A549 (cell line): ENCODE measurements at regions not wholly inside any gene's neighbourhood (a gene's known extent, or its start where the extent isn't known, plus 50 kb on each side); places are given as distances from the start of the nearest gene placed in this dataset.

ENCODE experiments used
- ATAC-seq, 2 experiments: fragments of 200-7000 bp in 1 of 2; fragments of >200 bp in 1 of 2; cut with Nextera tagmentation in 1 of 2; cut with Tn5 transposase in 1 of 2; 3 replicates each; pipeline versions ENCODE4 v1.8.0 to v1.9.1; 2018 to 2020; ENCODE audit warnings: mild to moderate bottlenecking in 1 of 2, moderate library complexity in 1 of 2
- CTCF ChIA-PET: fragments of 300-600 bp; sonication (Branson Sonifier 250); formaldehyde crosslinking; extraction: SDS; loops from one replicate; lab custom pipeline; 2021; ENCODE audit warnings: antibody characterized with exemption, inconsistent platforms; lab: Yijun Ruan, JAX
- POLR2A ChIA-PET: fragments of 350-600 bp; formaldehyde crosslinking; extraction: SDS; loops from one replicate; lab custom pipeline; 2021; ENCODE audit warnings: antibody characterized with exemption, inconsistent platforms; lab: Yijun Ruan, JAX
- DNase-seq, 2 experiments: peaks; one replicate each; pipeline versions ENCODE4 v3.0.0 to v3.0.0-alpha.2; 2011 to 2016; ENCODE audit warnings: low read depth in 1 of 2, low spot score in 1 of 2
- FAIRE-seq: peaks from 2 replicates; lab custom pipeline; 2011; peaks lifted over from hg19 to GRCh38; lab: Jason Lieb, UNC
- H3K27ac ChIP-seq, 2 experiments: fragments of >200 bp; sonication (Bioruptor Twin); formaldehyde crosslinking; 3 replicates each; pipeline ENCODE4 v1.5.1; 2016 to 2017
- H3K4me1 ChIP-seq: fragments of >200 bp; sonication (Bioruptor Twin); formaldehyde crosslinking; 3 replicates; pipeline ENCODE4 v1.6.1; 2016
- H3K4me2 ChIP-seq: fragments of >200 bp; sonication (Bioruptor Twin); formaldehyde crosslinking; 3 replicates; pipeline ENCODE4 v1.6.1; 2016
- H3K4me3 ChIP-seq: fragments of >200 bp; sonication (Bioruptor Twin); formaldehyde crosslinking; 3 replicates; pipeline ENCODE4 v1.5.1; 2016
- H3K9me3 ChIP-seq: fragments of >200 bp; sonication (Bioruptor Twin); formaldehyde crosslinking; 3 replicates; pipeline ENCODE4 v1.6.1; 2016
- ATOH8 ChIP-seq: fragments of 250-450 bp; sonication (Bioruptor Pico); IDR thresholded peaks from 2 replicates; pipeline ENCODE4 v1.5.0; 2020; ENCODE audit warnings: low read depth, mild to moderate bottlenecking, moderate library complexity
- BHLHE40 ChIP-seq: IDR thresholded peaks from 2 replicates; pipeline ENCODE4 v1.6.1; 2012; ENCODE audit warnings: low read depth, low read length, inconsistent platforms
- CBX2 ChIP-seq: fragments of 200-600 bp; sonication (generic); IDR thresholded peaks from 2 replicates; pipeline ENCODE4 v1.6.1; 2016; ENCODE audit warnings: low read depth, mild to moderate bottlenecking, borderline replicate concordance
- CHD2 ChIP-seq: fragments of 150-350 bp; IDR thresholded peaks from 2 replicates; pipeline ENCODE4 v1.6.1; 2014; ENCODE audit warnings: low read length; ENCODE audit not compliant: partially characterized antibody
- CHD4 ChIP-seq: fragments of 200-600 bp; sonication (generic); IDR thresholded peaks from 2 replicates; pipeline ENCODE4 v1.6.1; 2016; ENCODE audit warnings: antibody characterized with exemption, mild to moderate bottlenecking, borderline replicate concordance
- EHF ChIP-seq: fragments of 250-450 bp; sonication (Bioruptor Pico); IDR thresholded peaks from 2 replicates; pipeline ENCODE4 v1.5.0; 2020; ENCODE audit warnings: mild to moderate bottlenecking
- EP300 ChIP-seq, 2 experiments: fragments of >200 bp; sonication (Bioruptor Twin); formaldehyde crosslinking; IDR thresholded peaks; 2 replicates in 1 of 2; 3 replicates in 1 of 2; pipeline ENCODE4 v1.6.1; 2016 to 2017
- ESRRA ChIP-seq: fragments of 150-350 bp; IDR thresholded peaks from 2 replicates; pipeline ENCODE4 v1.6.1; 2014; ENCODE audit warnings: mild to moderate bottlenecking, low read length, borderline replicate concordance
- FOSB ChIP-seq: fragments of 250-450 bp; sonication (Bioruptor Pico); IDR thresholded peaks from 2 replicates; pipeline ENCODE4 v1.5.0; 2020; ENCODE audit warnings: mild to moderate bottlenecking, moderate library complexity
- FOXS1 ChIP-seq: fragments of 250-450 bp; sonication (Bioruptor Pico); IDR thresholded peaks from 2 replicates; pipeline ENCODE4 v1.5.0; 2020; ENCODE audit warnings: mild to moderate bottlenecking, moderate library complexity
- HDAC2 ChIP-seq: fragments of 200-600 bp; sonication (generic); IDR thresholded peaks from 2 replicates; pipeline ENCODE4 v1.6.1; 2016
- HES2 ChIP-seq: fragments of >200 bp; sonication (Bioruptor Twin); formaldehyde crosslinking; IDR thresholded peaks from 2 replicates; pipeline ENCODE4 v1.6.1; 2016
- HEYL ChIP-seq: fragments of 250-450 bp; sonication (Bioruptor Pico); IDR thresholded peaks from 2 replicates; pipeline ENCODE4 v1.8.0; 2021; ENCODE audit warnings: mild to moderate bottlenecking, moderate library complexity
- JUNB ChIP-seq: fragments of >200 bp; sonication (Bioruptor Twin); formaldehyde crosslinking; IDR thresholded peaks from 2 replicates; pipeline ENCODE4 v1.6.1; 2016
- KDM1A ChIP-seq: fragments of 200-600 bp; sonication (generic); IDR thresholded peaks from 2 replicates; pipeline ENCODE4 v1.6.1; 2016; ENCODE audit warnings: low read depth, mild to moderate bottlenecking
- KDM5A ChIP-seq: fragments of 200-600 bp; sonication (generic); IDR thresholded peaks from 2 replicates; pipeline ENCODE4 v1.6.1; 2016; ENCODE audit warnings: antibody characterized with exemption, mild to moderate bottlenecking
- MAFK ChIP-seq: fragments of 450-650 bp; IDR thresholded peaks from 2 replicates; pipeline ENCODE4 v1.6.1; 2014; ENCODE audit not compliant: partially characterized antibody
- MAX ChIP-seq: IDR thresholded peaks from 2 replicates; pipeline ENCODE4 v1.6.1; 2012
- MAZ ChIP-seq: fragments of 150-350 bp; IDR thresholded peaks from 2 replicates; pipeline ENCODE4 v1.6.1; 2014; ENCODE audit warnings: antibody characterized with exemption, low read depth, low read length, borderline replicate concordance
- NFE2L2 ChIP-seq: fragments of 150-350 bp; conservative IDR thresholded peaks from 2 replicates; pipeline ENCODE4 v1.6.1; 2014; ENCODE audit warnings: low read length
- NR3C1 ChIP-seq: fragments of >200 bp; sonication (Bioruptor Twin); formaldehyde crosslinking; IDR thresholded peaks from 3 replicates; pipeline ENCODE4 v1.6.1; 2017
- POLR2AphosphoS2 ChIP-seq: conservative IDR thresholded peaks from 2 replicates; pipeline ENCODE4 v1.6.1; 2012; ENCODE audit warnings: low read length, improper control_type of control experiment, inconsistent platforms
- RAD21 ChIP-seq, 2 experiments: fragments of >200 bp in 1 of 2; sonication (Bioruptor Twin) in 1 of 2; formaldehyde crosslinking in 1 of 2; IDR thresholded peaks in 1 of 2; conservative IDR thresholded peaks in 1 of 2; 2 replicates in 1 of 2; 3 replicates in 1 of 2; pipeline ENCODE4 v1.6.1; 2012 to 2018; ENCODE audit warnings: inconsistent platforms in 1 of 2
- RARB ChIP-seq: fragments of 250-450 bp; sonication (Bioruptor Pico); IDR thresholded peaks from 2 replicates; pipeline ENCODE4 v1.8.0; 2021; ENCODE audit warnings: mild to moderate bottlenecking, moderate library complexity
- RFX5 ChIP-seq: fragments of 450-650 bp; IDR thresholded peaks from 2 replicates; pipeline ENCODE4 v1.7.1; 2014; ENCODE audit warnings: antibody characterized with exemption, mild to moderate bottlenecking, moderate library complexity
- RNF2 ChIP-seq: fragments of 200-600 bp; sonication (generic); IDR thresholded peaks from 2 replicates; pipeline ENCODE4 v1.6.1; 2016; ENCODE audit warnings: low read depth, mild to moderate bottlenecking, antibody characterized with exemption, moderate library complexity, borderline replicate concordance
- SMC3 ChIP-seq: fragments of >200 bp; sonication (Bioruptor Twin); formaldehyde crosslinking; IDR thresholded peaks from 3 replicates; pipeline ENCODE4 v1.6.1; 2018; ENCODE audit warnings: inconsistent platforms
- TFCP2L1 ChIP-seq: fragments of 250-450 bp; sonication (Bioruptor Pico); IDR thresholded peaks from 2 replicates; pipeline ENCODE4 v1.5.0; 2021; ENCODE audit warnings: mild to moderate bottlenecking
- TP53 ChIP-seq: fragments of 250-450 bp; sonication (Bioruptor Pico); IDR thresholded peaks from 2 replicates; pipeline ENCODE4 v1.5.0; 2021; ENCODE audit warnings: mild to moderate bottlenecking, moderate library complexity
- ZC3H11A ChIP-seq: fragments of 450-650 bp; IDR thresholded peaks from 2 replicates; pipeline ENCODE4 v1.6.1; 2014; ENCODE audit warnings: antibody characterized with exemption, mild to moderate bottlenecking
- WGBS: methylation state at CpG from one replicate; pipeline ENCODE4 v1.1.6; 2017; ENCODE audit errors: missing lambda C conversion rate; 5-methylcytosine and 5-hydroxymethylcytosine counted together
- TF ChIP-seq, protein P1 (sequence below): fragments of 250-450 bp; sonication (Bioruptor Pico); IDR thresholded peaks from 2 replicates; pipeline ENCODE4 v1.5.0; 2021; ENCODE audit warnings: mild to moderate bottlenecking, moderate library complexity, borderline replicate concordance
- TF ChIP-seq, protein P2 (sequence below): fragments of >200 bp; sonication (Bioruptor Twin); formaldehyde crosslinking; IDR thresholded peaks from 3 replicates; pipeline ENCODE4 v1.5.1; 2016

DNA sequence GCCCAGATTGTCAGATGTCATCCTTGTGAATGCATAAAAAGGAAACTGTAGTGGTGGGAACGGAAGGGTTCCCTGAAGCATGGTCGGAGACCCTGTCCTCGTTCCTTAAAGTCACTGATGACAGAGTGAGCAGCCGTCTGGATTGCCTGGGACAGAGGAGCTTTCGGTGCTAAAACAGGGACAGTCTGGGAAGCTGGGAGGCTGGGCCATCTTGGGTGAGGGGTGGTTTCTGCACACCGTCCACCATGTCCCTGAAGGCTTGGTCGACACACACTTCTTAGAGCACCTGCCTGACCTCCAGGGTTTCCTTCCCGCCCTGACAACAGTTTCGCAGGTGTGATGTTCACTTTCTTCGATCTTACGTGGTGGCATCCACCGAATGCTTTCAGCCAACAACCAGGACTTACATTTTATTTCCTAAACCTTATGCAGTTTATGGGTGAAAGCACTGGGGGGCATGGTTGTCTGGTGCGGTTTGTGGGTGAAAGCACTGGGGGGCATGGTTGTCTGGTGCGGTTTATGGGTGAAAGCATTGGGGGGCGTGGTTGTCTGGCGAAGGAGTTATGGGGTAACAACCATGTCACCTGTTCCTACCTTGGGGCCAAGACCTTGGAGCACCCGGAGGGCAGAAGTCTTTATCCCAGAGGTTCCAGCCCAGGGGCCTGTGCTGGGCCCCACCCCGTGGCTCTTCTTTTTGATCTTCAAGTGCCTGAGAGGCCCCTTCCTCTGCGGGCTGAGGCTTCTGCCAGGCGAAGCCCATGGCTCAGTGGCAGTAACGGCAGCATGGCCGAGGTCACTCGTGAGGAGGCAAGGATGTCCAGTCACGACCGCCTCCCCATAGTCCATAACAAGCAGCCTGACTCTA lies 81.7 kb upstream of the FRMD1 start:
- ATAC-seq (no peak), FAIRE-seq (no peak), DNase-seq (no peak)
- Histone ChIP-seq H3K9me3 (no peaks in the 10 kb centered on the region), H3K4me3 (no peak overlapping the region), H3K27ac (no peak overlapping the region), H3K4me2 (no peak overlapping the region), H3K4me1 (peaks cover 29% of the 10 kb centered on the region)
- ChIA-PET CTCF (interaction anchor here (1.7 kb wide), 1 partner anchor 10 kb away, joined by 5 read pairs; no protein-coding TSS in a partner anchor), POLR2A (no interaction called here)
- TF ChIP-seq RARB (CRISPR knock-in tag), result no peak
- TF ChIP-seq ZC3H11A, result no peak
- TF ChIP-seq CBX2, result no peak
- no peak for TF ChIP-seq KDM5A
- no peak for TF ChIP-seq MAX
- TF ChIP-seq MAZ, result no peak
- TF ChIP-seq, protein P1, sequence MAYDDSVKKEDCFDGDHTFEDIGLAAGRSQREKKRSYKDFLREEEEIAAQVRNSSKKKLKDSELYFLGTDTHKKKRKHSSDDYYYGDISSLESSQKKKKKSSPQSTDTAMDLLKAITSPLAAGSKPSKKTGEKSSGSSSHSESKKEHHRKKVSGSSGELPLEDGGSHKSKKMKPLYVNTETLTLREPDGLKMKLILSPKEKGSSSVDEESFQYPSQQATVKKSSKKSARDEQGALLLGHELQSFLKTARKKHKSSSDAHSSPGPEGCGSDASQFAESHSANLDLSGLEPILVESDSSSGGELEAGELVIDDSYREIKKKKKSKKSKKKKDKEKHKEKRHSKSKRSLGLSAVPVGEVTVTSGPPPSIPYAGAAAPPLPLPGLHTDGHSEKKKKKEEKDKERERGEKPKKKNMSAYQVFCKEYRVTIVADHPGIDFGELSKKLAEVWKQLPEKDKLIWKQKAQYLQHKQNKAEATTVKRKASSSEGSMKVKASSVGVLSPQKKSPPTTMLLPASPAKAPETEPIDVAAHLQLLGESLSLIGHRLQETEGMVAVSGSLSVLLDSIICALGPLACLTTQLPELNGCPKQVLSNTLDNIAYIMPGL (CRISPR knock-in tag), result no peak
- TF ChIP-seq TFCP2L1 (CRISPR knock-in tag), result no peak
- no peak for TF ChIP-seq MAFK
- no peak for TF ChIP-seq ATOH8 (CRISPR knock-in tag)
- no peak for TF ChIP-seq FOXS1 (CRISPR knock-in tag)
- no peak for TF ChIP-seq HES2
- no peak for TF ChIP-seq TP53 (CRISPR knock-in tag)
- TF ChIP-seq POLR2AphosphoS2, result no peak
- no peak for TF ChIP-seq RNF2
- no peak for TF ChIP-seq CHD4
- no peak for TF ChIP-seq EHF (CRISPR knock-in tag)
- TF ChIP-seq CHD2, result no peak
- no peak for TF ChIP-seq JUNB
- no peak for TF ChIP-seq EP300 (IDR thresholded peaks at IDR 0.05)
- 87% methylated on average over 18 of the region's 25 CpGs for WGBS

DNA sequence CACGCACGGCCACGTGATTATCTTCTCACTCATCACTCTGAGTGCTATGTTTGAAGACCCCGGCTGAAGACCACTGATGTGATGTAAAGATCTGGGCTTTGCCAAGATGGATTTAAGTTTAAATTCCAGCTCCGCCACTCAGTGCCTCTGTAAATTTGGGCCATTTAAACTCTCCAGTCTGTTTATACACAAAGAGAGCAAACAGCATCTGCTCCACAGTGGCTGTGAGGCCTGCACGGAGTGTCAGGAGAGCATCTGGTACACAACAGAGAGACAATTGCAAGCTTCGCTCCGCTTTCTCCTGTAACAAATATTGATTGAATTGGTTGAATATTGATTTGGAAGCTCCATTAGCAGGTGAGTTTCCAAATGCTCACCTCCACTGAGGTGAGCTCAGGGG lies 80.5 kb upstream of the FRMD1 start:
- Histone ChIP-seq H3K9me3 (no peaks in the 10 kb centered on the region), H3K27ac (no peak overlapping the region), H3K4me1 (peaks cover 41% of the 10 kb centered on the region), H3K4me2 (no peak overlapping the region), H3K4me3 (no peak overlapping the region)
- WGBS, result 84% methylated on average over 8 of the region's 8 CpGs
- DNase-seq (no peak), ATAC-seq (no peak), FAIRE-seq (no peak)
- ChIA-PET POLR2A (no interaction called here), CTCF (interaction anchor here (1.7 kb wide), 1 partner anchor 9 kb away, joined by 5 read pairs; no protein-coding TSS in a partner anchor)
- no peak for TF ChIP-seq NFE2L2
- TF ChIP-seq MAFK, result no peak
- no peak for TF ChIP-seq RFX5
- no peak for TF ChIP-seq MAZ
- no peak for TF ChIP-seq EP300 (IDR thresholded peaks at IDR 0.05)
- TF ChIP-seq NR3C1, result no peak
- TF ChIP-seq SMC3, result no peak
- TF ChIP-seq, protein P2, sequence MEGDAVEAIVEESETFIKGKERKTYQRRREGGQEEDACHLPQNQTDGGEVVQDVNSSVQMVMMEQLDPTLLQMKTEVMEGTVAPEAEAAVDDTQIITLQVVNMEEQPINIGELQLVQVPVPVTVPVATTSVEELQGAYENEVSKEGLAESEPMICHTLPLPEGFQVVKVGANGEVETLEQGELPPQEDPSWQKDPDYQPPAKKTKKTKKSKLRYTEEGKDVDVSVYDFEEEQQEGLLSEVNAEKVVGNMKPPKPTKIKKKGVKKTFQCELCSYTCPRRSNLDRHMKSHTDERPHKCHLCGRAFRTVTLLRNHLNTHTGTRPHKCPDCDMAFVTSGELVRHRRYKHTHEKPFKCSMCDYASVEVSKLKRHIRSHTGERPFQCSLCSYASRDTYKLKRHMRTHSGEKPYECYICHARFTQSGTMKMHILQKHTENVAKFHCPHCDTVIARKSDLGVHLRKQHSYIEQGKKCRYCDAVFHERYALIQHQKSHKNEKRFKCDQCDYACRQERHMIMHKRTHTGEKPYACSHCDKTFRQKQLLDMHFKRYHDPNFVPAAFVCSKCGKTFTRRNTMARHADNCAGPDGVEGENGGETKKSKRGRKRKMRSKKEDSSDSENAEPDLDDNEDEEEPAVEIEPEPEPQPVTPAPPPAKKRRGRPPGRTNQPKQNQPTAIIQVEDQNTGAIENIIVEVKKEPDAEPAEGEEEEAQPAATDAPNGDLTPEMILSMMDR, result no peak
- no peak for TF ChIP-seq KDM5A
- TF ChIP-seq BHLHE40, result no peak
- no peak for TF ChIP-seq HEYL (CRISPR knock-in tag)
- TF ChIP-seq KDM1A, result no peak
- no peak for TF ChIP-seq HDAC2
- TF ChIP-seq ESRRA, result no peak
- no peak for TF ChIP-seq FOSB (CRISPR knock-in tag)
- no peak for TF ChIP-seq CHD4
- no peak for TF ChIP-seq RAD21 (conservative IDR thresholded peaks at IDR 0.05 in 1 of 2, IDR thresholded peaks at IDR 0.05 in 1 of 2)
- no peak for TF ChIP-seq HES2
- TF ChIP-seq EHF (CRISPR knock-in tag), result no peak
